Cardiac muscle cell (in vitro differentiated cells and primary cell): ENCODE measurements at regions not wholly inside any gene's neighbourhood (a gene's known extent, or its start where the extent isn't known, plus 50 kb on each side); places are given as distances from the start of the nearest gene placed in this dataset.

Experiments used
- DNase-seq, 2 donors: peaks; one replicate each; pipeline versions ENCODE4 v3.0.0 to v3.0.0-alpha.2; 2010 to 2017; ENCODE audit warnings: low read depth in 1 of 2, low spot score in 1 of 2
- H3K27ac ChIP-seq: fragments of 200-600 bp; sonication (generic); 2 replicates; pipeline ENCODE4 v1.5.1; 2016
- H3K27me3 ChIP-seq: fragments of 200-600 bp; sonication (generic); 2 replicates; pipeline ENCODE4 v1.6.0; 2016; ENCODE audit warnings: control low read depth
- H3K36me3 ChIP-seq: fragments of 200-600 bp; sonication (generic); 2 replicates; pipeline ENCODE4 v1.5.1; 2016; ENCODE audit warnings: control low read depth
- H3K4me1 ChIP-seq: fragments of 200-600 bp; sonication (generic); 2 replicates; pipeline ENCODE4 v1.8.1; 2017; ENCODE audit warnings: low read depth, mild to moderate bottlenecking, mixed run types
- H3K4me3 ChIP-seq: fragments of 200-600 bp; sonication (generic); 2 replicates; pipeline ENCODE4 v1.5.1; 2016; ENCODE audit warnings: mild to moderate bottlenecking
- H3K9me3 ChIP-seq: fragments of 200-600 bp; sonication (generic); 2 replicates; pipeline ENCODE4 v1.5.1; 2017; ENCODE audit warnings: low read depth, mild to moderate bottlenecking, control low read depth
- CTCF ChIP-seq: IDR thresholded peaks from 2 replicates; pipeline ENCODE4 v1.5.1; 2012; ENCODE audit warnings: low read depth, mild to moderate bottlenecking, low read length

GRCh38 chr3:6248528-6248927 lies 612.4 kb upstream of the GRM7 start:
- H3K27ac ChIP-seq = no peak overlapping the region
- no peaks in the 10 kb centered on the region for H3K9me3 ChIP-seq
- no peak for DNase-seq
- no peak for TF ChIP-seq CTCF
- no peaks in the 10 kb centered on the region for H3K36me3 ChIP-seq
- H3K27me3 ChIP-seq = no peaks in the 10 kb centered on the region
- no peak overlapping the region for H3K4me3 ChIP-seq
- no peaks in the 10 kb centered on the region for H3K4me1 ChIP-seq

GRCh38 chr3:6249679-6250078 lies 611.2 kb upstream of the GRM7 start:
- Histone ChIP-seq H3K9me3 (no peaks in the 10 kb centered on the region), H3K36me3 (no peaks in the 10 kb centered on the region), H3K27me3 (no peaks in the 10 kb centered on the region), H3K27ac (no peak overlapping the region), H3K4me3 (no peak overlapping the region), H3K4me1 (no peaks in the 10 kb centered on the region)
- DNase-seq = no peak
- TF ChIP-seq CTCF = no peak

- no peak for DNase-seq
- no peaks in the 10 kb centered on the region for H3K36me3 ChIP-seq
- H3K4me3 ChIP-seq = no peak overlapping the region
- no peaks in the 10 kb centered on the region for H3K27me3 ChIP-seq
- no peak overlapping the region for H3K27ac ChIP-seq
- H3K4me1 ChIP-seq = no peaks in the 10 kb centered on the region
- TF ChIP-seq CTCF = no peak
- no peaks in the 10 kb centered on the region for H3K9me3 ChIP-seq
These were observed 610.7 kb upstream of the GRM7 start for GRCh38 chr3:6250167-6250566.

GRCh38 chr3:6251612-6252400 lies 609.1 kb upstream of the GRM7 start:
- Histone ChIP-seq H3K36me3 (no peaks in the 10 kb centered on the region), H3K27me3 (no peaks in the 10 kb centered on the region), H3K9me3 (no peaks in the 10 kb centered on the region), H3K4me1 (no peaks in the 10 kb centered on the region), H3K4me3 (no peak overlapping the region), H3K27ac (no peak overlapping the region)
- no peak for DNase-seq
- TF ChIP-seq CTCF = no peak

- no peak overlapping the region for H3K4me3 ChIP-seq
- no peak for TF ChIP-seq CTCF
- H3K36me3 ChIP-seq = no peaks in the 10 kb centered on the region
- no peak for DNase-seq
- no peaks in the 10 kb centered on the region for H3K27me3 ChIP-seq
- H3K27ac ChIP-seq = no peak overlapping the region
- H3K4me1 ChIP-seq = no peaks in the 10 kb centered on the region
- H3K9me3 ChIP-seq = no peaks in the 10 kb centered on the region
These were observed 606.4 kb upstream of the GRM7 start for GRCh38 chr3:6254490-6254889.
